ENCODE measurements at regions not wholly inside any gene's neighbourhood (a gene's known extent, or its start where the extent isn't known, plus 50 kb on each side); places are given as distances from the start of the nearest gene placed in this dataset.

DNA sequence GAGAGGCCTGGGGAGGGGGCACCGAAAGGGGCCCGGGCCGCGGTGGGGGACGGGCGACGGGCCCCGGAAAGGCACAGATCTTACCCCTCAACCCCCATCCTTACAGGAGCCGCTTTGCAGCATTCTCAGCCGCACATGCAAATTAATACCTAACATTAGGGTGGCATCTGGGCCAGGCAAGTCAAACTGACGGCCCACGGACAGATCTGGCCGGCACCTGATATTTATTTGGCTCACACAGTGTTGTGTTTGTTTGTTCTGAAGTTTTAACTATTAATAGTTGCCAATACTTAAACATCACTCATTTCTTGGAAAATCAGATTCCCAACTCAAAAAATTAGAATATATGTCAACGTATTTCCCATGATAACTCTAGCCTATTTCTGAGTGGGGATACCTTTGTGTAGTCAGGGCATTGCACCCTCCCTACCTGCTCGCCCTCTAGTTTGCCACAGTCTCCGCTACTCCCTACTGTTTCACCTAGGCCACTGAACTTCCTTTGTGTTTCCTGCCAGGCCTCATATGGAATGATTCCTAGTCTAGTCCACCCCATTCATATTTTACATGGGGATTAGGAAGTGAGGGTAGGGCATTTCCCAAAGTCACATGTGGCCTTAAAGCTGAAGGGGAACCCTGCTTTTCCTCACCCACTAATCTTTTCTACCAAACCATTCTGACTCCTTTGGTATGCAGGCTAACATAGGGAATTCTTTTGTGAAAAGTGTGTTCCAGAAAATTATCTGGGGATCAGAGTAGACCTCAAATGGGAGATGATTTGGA, 71.9 kb upstream of the LARP1 start:
- no peaks in the 10 kb centered on the region for H4K20me1 ChIP-seq (replicated peaks in 1 of 2; ENCODE audit: control insufficient read depth in 1 of 2, insufficient read depth in 2 of 2, low read length in 2 of 2)
- H2BK5ac ChIP-seq (ENCODE audit: low read depth, low read length): peak overlapping the region; percentile 40
- H2AFZ ChIP-seq (ENCODE audit: low read length): no peak overlapping the region
- peak overlapping the region; percentile 84 for H4K91ac ChIP-seq (replicated peaks; ENCODE audit: insufficient read length, low read length)
- peak overlapping the region; percentile 26; the same call in 1 of the 2 replicates for H3K18ac ChIP-seq (ENCODE audit: extremely low read depth, low read length)
- peak overlapping the region; percentile 34 to 58 (median 48) for H3K4me3 ChIP-seq (ENCODE audit: extremely low read depth in 1 of 4, insufficient read depth in 2 of 4, low read depth in 3 of 4, low read length in 4 of 4)
- WGBS, 2 experiments (ENCODE audit: extremely low coverage in 1 of 2, insufficient coverage in 1 of 2, insufficient read length in 1 of 2, insufficient replicate concordance in 2 of 2, low coverage in 1 of 2, low lambda C conversion rate in 2 of 2, missing lambda C conversion rate in 1 of 2): 14% methylated on average over 16 of the region's 16 CpGs; no CpG with 5 or more reads in 1 of the 2 experiments
- H3K9ac ChIP-seq (replicated peaks in 1 of 4; ENCODE audit: extremely low read depth in 1 of 4, low read depth in 3 of 4, low read length in 3 of 4): peak overlapping the region in 3 of 4 experiments; percentile 69 to 75 (median 69); a peak in 6 of 7 replicates
- H3K56ac ChIP-seq (replicated peaks; ENCODE audit: insufficient read length, low read depth, low read length): no peak overlapping the region
- FAIRE-seq (no peak), DNase-seq (ENCODE audit: low read depth in 1 of 2, low spot score in 2 of 2) (no peak)
- H2BK12ac ChIP-seq (ENCODE audit: low read depth, low read length): peak overlapping the region; percentile 77
- CTCF ChIA-PET (ENCODE audit: partially characterized antibody): interaction anchor here (0.7 to 2.4 kb wide), 15 partner anchors 10 to 119 kb away, joined by 3 to 8 read pairs (median 4); no protein-coding TSS in a partner anchor
- H3K27me3 ChIP-seq (replicated peaks in 1 of 4; ENCODE audit: control insufficient read depth in 3 of 4, extremely low read depth in 1 of 4, insufficient read depth in 3 of 4, low read length in 3 of 4): no peaks in the 10 kb centered on the region
- no peaks in the 10 kb centered on the region; the same call in 1 of the 2 replicates for H3K23me2 ChIP-seq (ENCODE audit: low read depth, low read length)
- peak overlapping the region; percentile 25; the same call in 1 of the 2 replicates for H2BK15ac ChIP-seq (ENCODE audit: low read length)
- H2AK5ac ChIP-seq (ENCODE audit: low read depth, low read length): no peak overlapping the region
- no peaks in the 10 kb centered on the region; a peak in 1 of 8 replicates for H3K36me3 ChIP-seq (ENCODE audit: control insufficient read depth in 2 of 4, insufficient read depth in 4 of 4, low read length in 3 of 4)
- H3K23ac ChIP-seq (ENCODE audit: insufficient read length): no peak overlapping the region
- H3K4me1 ChIP-seq (replicated peaks in 1 of 4; ENCODE audit: control insufficient read depth in 3 of 4, insufficient read depth in 4 of 4, low read length in 3 of 4): peaks cover 0 to 3% (median under 1%) of the 10 kb centered on the region in 4 experiments; a peak in 1 of 7 replicates
- H3K27ac ChIP-seq (ENCODE audit: low read depth, low read length): peak overlapping the region; percentile 75; the same call in 1 of the 2 replicates
- peaks cover 3% of the 10 kb centered on the region for H3K79me1 ChIP-seq (ENCODE audit: low read depth, low read length)
- H3K9me3 ChIP-seq (ENCODE audit: insufficient read depth in 2 of 2, low read depth in 1 of 2, low read length in 1 of 2): peaks cover 3 to 9% of the 10 kb centered on the region in 2 experiments; a peak in 3 of 4 replicates
- peak overlapping the region; percentile 8 for H2BK120ac ChIP-seq (replicated peaks; ENCODE audit: low read depth, low read length)
- TF ChIP-seq PHF8 (conservative IDR thresholded peaks at IDR 0.05; ENCODE audit: low read depth, low read length): peak; percentile 71; the same call in 1 of the 2 replicates
- peak; percentile 31 for TF ChIP-seq ASH2L (IDR thresholded peaks at IDR 0.05; ENCODE audit: low read length)
- TF ChIP-seq TAF1 (IDR thresholded peaks at IDR 0.05; ENCODE audit: low read depth, low read length): no peak; the same call in 1 of the 2 replicates
- peak overlapping the region; percentile 1 for H4K5ac ChIP-seq (ENCODE audit: insufficient read length, low read depth, low read length)
- H3K4me2 ChIP-seq (ENCODE audit: insufficient read depth in 1 of 2, low read depth in 2 of 2, low read length in 2 of 2): peak overlapping the region; percentile 59 to 69
- POLR2A ChIA-PET (ENCODE audit: partially characterized antibody): interaction anchor here (0.6 to 1.6 kb wide), 11 partner anchors 9 to 493 kb away, joined by 3 to 12 read pairs (median 3); partner anchors contain the start of genes CNOT8 and GALNT10
- H3K14ac ChIP-seq (ENCODE audit: insufficient read length): no peak overlapping the region
- peak overlapping the region; percentile 4; the same call in 1 of the 2 replicates for H2BK20ac ChIP-seq (ENCODE audit: low read length)
- peak overlapping the region; percentile 39; the same call in 1 of the 2 replicates for H4K8ac ChIP-seq (ENCODE audit: extremely low read depth, insufficient read depth, low read length)
- H3K79me2 ChIP-seq (ENCODE audit: control insufficient read depth in 1 of 2, insufficient read depth in 2 of 2, low read length in 2 of 2): peaks cover 4 to 33% of the 10 kb centered on the region in 2 experiments; a peak in 3 of 4 replicates
- peak overlapping the region; percentile 58 for H3K4ac ChIP-seq (replicated peaks; ENCODE audit: insufficient read length, low read depth, low read length)
